ENCODE measurements at regions not wholly inside any gene's neighbourhood (a gene's known extent, or its start where the extent isn't known, plus 50 kb on each side); places are given as distances from the start of the nearest gene placed in this dataset.

- no peak overlapping the region for H3K4me3 Mint-ChIP-seq (ENCODE audit: unreplicated experiment)
- no peak for DNase-seq (ENCODE audit: low spot score)
- no peaks in the 10 kb centered on the region for H3K36me3 Mint-ChIP-seq (ENCODE audit: low read depth, unreplicated experiment)
- H3K27ac Mint-ChIP-seq (ENCODE audit: unreplicated experiment), result no peak overlapping the region
- no peaks in the 10 kb centered on the region for H3K4me1 Mint-ChIP-seq (ENCODE audit: unreplicated experiment)
- H3K27me3 Mint-ChIP-seq (ENCODE audit: unreplicated experiment), result no peaks in the 10 kb centered on the region
- no peak for TF ChIP-seq CTCF (IDR thresholded peaks at IDR 0.05; ENCODE audit: unreplicated experiment)
- no peaks in the 10 kb centered on the region for H3K9me3 Mint-ChIP-seq (ENCODE audit: unreplicated experiment)
These were observed 169.0 kb upstream of the IRX6 start for GRCh38 chr16:55154956-55155355.

- DNase-seq (ENCODE audit: low spot score), result no peak
These were observed 168.2 kb upstream of the IRX6 start for GRCh38 chr16:55155815-55156214.

GRCh38 chr16:55169780-55170179, 154.2 kb upstream of the IRX6 start:
- Mint-ChIP-seq H3K4me3 (ENCODE audit: unreplicated experiment) (no peak overlapping the region), H3K9me3 (ENCODE audit: unreplicated experiment) (no peaks in the 10 kb centered on the region), H3K27me3 (ENCODE audit: unreplicated experiment) (no peaks in the 10 kb centered on the region), H3K27ac (ENCODE audit: unreplicated experiment) (no peak overlapping the region), H3K4me1 (ENCODE audit: unreplicated experiment) (peaks cover 10% of the 10 kb centered on the region), H3K36me3 (ENCODE audit: low read depth, unreplicated experiment) (no peaks in the 10 kb centered on the region)
- no peak for DNase-seq (ENCODE audit: low spot score)
- TF ChIP-seq CTCF (IDR thresholded peaks at IDR 0.05; ENCODE audit: unreplicated experiment), result no peak

More at GRCh38 chr16:55155815-55156214, 168.2 kb upstream of the IRX6 start:
- no peak overlapping the region for H3K27ac Mint-ChIP-seq (ENCODE audit: unreplicated experiment)
- TF ChIP-seq CTCF (IDR thresholded peaks at IDR 0.05; ENCODE audit: unreplicated experiment), result no peak
- H3K27me3 Mint-ChIP-seq (ENCODE audit: unreplicated experiment), result no peaks in the 10 kb centered on the region
- no peak overlapping the region for H3K4me3 Mint-ChIP-seq (ENCODE audit: unreplicated experiment)
- H3K36me3 Mint-ChIP-seq (ENCODE audit: low read depth, unreplicated experiment), result no peaks in the 10 kb centered on the region
- no peaks in the 10 kb centered on the region for H3K4me1 Mint-ChIP-seq (ENCODE audit: unreplicated experiment)
- no peaks in the 10 kb centered on the region for H3K9me3 Mint-ChIP-seq (ENCODE audit: unreplicated experiment)

- Mint-ChIP-seq H3K4me1 (ENCODE audit: unreplicated experiment) (peaks cover 10% of the 10 kb centered on the region), H3K4me3 (ENCODE audit: unreplicated experiment) (no peak overlapping the region), H3K27ac (ENCODE audit: unreplicated experiment) (no peak overlapping the region), H3K36me3 (ENCODE audit: low read depth, unreplicated experiment) (no peaks in the 10 kb centered on the region), H3K27me3 (ENCODE audit: unreplicated experiment) (no peaks in the 10 kb centered on the region), H3K9me3 (ENCODE audit: unreplicated experiment) (no peaks in the 10 kb centered on the region)
- TF ChIP-seq CTCF (IDR thresholded peaks at IDR 0.05; ENCODE audit: unreplicated experiment), result peak; percentile 49
- DNase-seq (ENCODE audit: low spot score), result no peak
These were observed 152.8 kb upstream of the IRX6 start for GRCh38 chr16:55171241-55171640.

- Mint-ChIP-seq H3K9me3 (ENCODE audit: unreplicated experiment) (no peaks in the 10 kb centered on the region), H3K4me1 (ENCODE audit: unreplicated experiment) (no peaks in the 10 kb centered on the region), H3K27me3 (ENCODE audit: unreplicated experiment) (no peaks in the 10 kb centered on the region), H3K27ac (ENCODE audit: unreplicated experiment) (no peak overlapping the region), H3K4me3 (ENCODE audit: unreplicated experiment) (no peak overlapping the region), H3K36me3 (ENCODE audit: low read depth, unreplicated experiment) (no peaks in the 10 kb centered on the region)
- TF ChIP-seq CTCF (IDR thresholded peaks at IDR 0.05; ENCODE audit: unreplicated experiment), result no peak
- DNase-seq (ENCODE audit: low spot score), result no peak
These were observed 148.6 kb upstream of the IRX6 start for GRCh38 chr16:55175389-55175788.
